ENCODE measurements at regions not wholly inside any gene's neighbourhood (a gene's known extent, or its start where the extent isn't known, plus 50 kb on each side); places are given as distances from the start of the nearest gene placed in this dataset.
"Not testable (repeated sequence)": the region's sequence is repeated elsewhere in the genome, so short reads cannot be mapped to it uniquely, and the experiment has no call there.

- not testable (repeated sequence) for DNase-seq (ENCODE audit: low read depth)
Observed at GRCh38 chr1:849873-850272, 73.8 kb upstream of the SAMD11 start.

GRCh38 chr1:850318-850717, 73.4 kb upstream of the SAMD11 start:
- not testable (repeated sequence) for DNase-seq (ENCODE audit: low read depth)

- not testable (repeated sequence) for DNase-seq (ENCODE audit: low read depth)
Observed at GRCh38 chr1:851398-851797, 72.3 kb upstream of the SAMD11 start.

GRCh38 chr1:851841-852240, 71.9 kb upstream of the SAMD11 start:
- DNase-seq (ENCODE audit: low read depth) = not testable (repeated sequence)

GRCh38 chr1:855202-855981, 68.3 kb upstream of the SAMD11 start:
- not testable (repeated sequence) for DNase-seq (ENCODE audit: low read depth)

GRCh38 chr1:856541-857057, 67.1 kb upstream of the SAMD11 start:
- DNase-seq (ENCODE audit: low read depth) = not testable (repeated sequence)

GRCh38 chr1:857926-858648, 65.6 kb upstream of the SAMD11 start:
- DNase-seq (ENCODE audit: low read depth) = not testable (repeated sequence)

GRCh38 chr1:858649-859041, 65.1 kb upstream of the SAMD11 start:
- DNase-seq (ENCODE audit: low read depth) = not testable (repeated sequence)

GRCh38 chr1:860941-861340, 62.8 kb upstream of the SAMD11 start:
- not testable (repeated sequence) for DNase-seq (ENCODE audit: low read depth)

- DNase-seq (ENCODE audit: low read depth) = no peak
Observed at GRCh38 chr1:861714-862113, 62.0 kb upstream of the SAMD11 start.

- not testable (repeated sequence) for DNase-seq (ENCODE audit: low read depth)
Observed at GRCh38 chr1:862601-863000, 61.1 kb upstream of the SAMD11 start.

GRCh38 chr1:865633-866032, 58.1 kb upstream of the SAMD11 start:
- DNase-seq (ENCODE audit: low read depth) = not testable (repeated sequence)

- DNase-seq (ENCODE audit: low read depth) = no peak
Observed at GRCh38 chr1:866095-866494, 57.6 kb upstream of the SAMD11 start.

GRCh38 chr1:866631-867299, 57.0 kb upstream of the SAMD11 start:
- DNase-seq (ENCODE audit: low read depth) = not testable (repeated sequence)

GRCh38 chr1:867550-867949, 56.2 kb upstream of the SAMD11 start:
- not testable (repeated sequence) for DNase-seq (ENCODE audit: low read depth)

GRCh38 chr1:869499-870244, 54.1 kb upstream of the SAMD11 start:
- DNase-seq (ENCODE audit: low read depth) = peak; percentile 72

Measured in stimulated activated CD8-positive, alpha-beta memory T cell treated with anti-CD3 and anti-CD28 coated beads, Interleukin-4, amount 100 ng/mL, for 24 hours (primary cell).